ENCODE measurements at regions not wholly inside any gene's neighbourhood (a gene's known extent, or its start where the extent isn't known, plus 50 kb on each side); places are given as distances from the start of the nearest gene placed in this dataset.

- peak; percentile 20 for DNase-seq (ENCODE audit: low read depth, low spot score)
- in situ Hi-C loops (cut with HindIII; ENCODE audit: low pct_unique_long_range_greater_than_20kb, low sequenced_read_pairs): no loop called here
Measured at GRCh38 chr1:37085393-37085792, 51.1 kb upstream of the GRIK3 start.

GRCh38 chr1:37089750-37090149 is 55.4 kb upstream of the GRIK3 start:
- in situ Hi-C loops (cut with HindIII; ENCODE audit: low pct_unique_long_range_greater_than_20kb, low sequenced_read_pairs): no loop called here
- no peak for DNase-seq (ENCODE audit: low read depth, low spot score)

- in situ Hi-C loops (cut with HindIII; ENCODE audit: low pct_unique_long_range_greater_than_20kb, low sequenced_read_pairs): no loop called here
- no peak for DNase-seq (ENCODE audit: low read depth, low spot score)
Measured at GRCh38 chr1:37090671-37091070, 56.4 kb upstream of the GRIK3 start.

- in situ Hi-C loops (cut with HindIII; ENCODE audit: low pct_unique_long_range_greater_than_20kb, low sequenced_read_pairs): no loop called here
- peak; percentile 33 for DNase-seq (ENCODE audit: low read depth, low spot score)
Measured at GRCh38 chr1:37092937-37093336, 58.6 kb upstream of the GRIK3 start.

- no peak for DNase-seq (ENCODE audit: low read depth, low spot score)
- in situ Hi-C loops (cut with HindIII; ENCODE audit: low pct_unique_long_range_greater_than_20kb, low sequenced_read_pairs): no loop called here
Measured at GRCh38 chr1:37094302-37094701, 60.0 kb upstream of the GRIK3 start.

GRCh38 chr1:37096523-37096922 is 62.2 kb upstream of the GRIK3 start:
- DNase-seq (ENCODE audit: low read depth, low spot score): peak; percentile 69
- in situ Hi-C loops (cut with HindIII; ENCODE audit: low pct_unique_long_range_greater_than_20kb, low sequenced_read_pairs): no loop called here

GRCh38 chr1:37097731-37098130 is 63.4 kb upstream of the GRIK3 start:
- DNase-seq (ENCODE audit: low read depth, low spot score): no peak
- in situ Hi-C loops (cut with HindIII; ENCODE audit: low pct_unique_long_range_greater_than_20kb, low sequenced_read_pairs): no loop called here

- in situ Hi-C loops (cut with HindIII; ENCODE audit: low pct_unique_long_range_greater_than_20kb, low sequenced_read_pairs): no loop called here
- DNase-seq (ENCODE audit: low read depth, low spot score): no peak
Measured at GRCh38 chr1:37098237-37098636, 63.9 kb upstream of the GRIK3 start.

GRCh38 chr1:37100310-37100709 is 66.0 kb upstream of the GRIK3 start:
- in situ Hi-C loops (cut with HindIII; ENCODE audit: low pct_unique_long_range_greater_than_20kb, low sequenced_read_pairs): no loop called here
- no peak for DNase-seq (ENCODE audit: low read depth, low spot score)

- in situ Hi-C loops (cut with HindIII; ENCODE audit: low pct_unique_long_range_greater_than_20kb, low sequenced_read_pairs): no loop called here
- no peak for DNase-seq (ENCODE audit: low read depth, low spot score)
Measured at GRCh38 chr1:37102656-37103382, 68.5 kb upstream of the GRIK3 start.

GRCh38 chr1:37105911-37106310 is 71.6 kb upstream of the GRIK3 start:
- in situ Hi-C loops (cut with HindIII; ENCODE audit: low pct_unique_long_range_greater_than_20kb, low sequenced_read_pairs): no loop called here
- DNase-seq (ENCODE audit: low read depth, low spot score): no peak

- in situ Hi-C loops (cut with HindIII; ENCODE audit: low pct_unique_long_range_greater_than_20kb, low sequenced_read_pairs): no loop called here
- DNase-seq (ENCODE audit: low read depth, low spot score): no peak
Measured at GRCh38 chr1:37107153-37107907, 73.0 kb upstream of the GRIK3 start.

GRCh38 chr1:37108596-37109188 is 74.4 kb upstream of the GRIK3 start:
- in situ Hi-C loops (cut with HindIII; ENCODE audit: low pct_unique_long_range_greater_than_20kb, low sequenced_read_pairs): no loop called here

GRCh38 chr1:37112430-37112829 is 78.1 kb upstream of the GRIK3 start:
- in situ Hi-C loops (cut with HindIII; ENCODE audit: low pct_unique_long_range_greater_than_20kb, low sequenced_read_pairs): no loop called here
- DNase-seq (ENCODE audit: low read depth, low spot score): no peak

More at GRCh38 chr1:37108596-37109188, 74.4 kb upstream of the GRIK3 start:
- no peak for DNase-seq (ENCODE audit: low read depth, low spot score)

GRCh38 chr1:37113285-37113997 is 79.1 kb upstream of the GRIK3 start:
- no peak for DNase-seq (ENCODE audit: low read depth, low spot score)
- in situ Hi-C loops (cut with HindIII; ENCODE audit: low pct_unique_long_range_greater_than_20kb, low sequenced_read_pairs): no loop called here

GRCh38 chr1:37118790-37119189 is 84.5 kb upstream of the GRIK3 start:
- no peak for DNase-seq (ENCODE audit: low read depth, low spot score)
- in situ Hi-C loops (cut with HindIII; ENCODE audit: low pct_unique_long_range_greater_than_20kb, low sequenced_read_pairs): no loop called here

- in situ Hi-C loops (cut with HindIII; ENCODE audit: low pct_unique_long_range_greater_than_20kb, low sequenced_read_pairs): no loop called here
- DNase-seq (ENCODE audit: low read depth, low spot score): no peak
Measured at GRCh38 chr1:37120279-37120678, 86.0 kb upstream of the GRIK3 start.

Data from SK-MEL-5 (cell line).